Stomach (tissue), 8 donors: ENCODE measurements at regions not wholly inside any gene's neighbourhood (a gene's known extent, or its start where the extent isn't known, plus 50 kb on each side); places are given as distances from the start of the nearest gene placed in this dataset.

Source experiments
- DNase-seq, 2 donors: peaks; one replicate each; pipeline versions ENCODE4 v3.0.0 to v3.0.0-alpha.2; 2013 to 2019
- H3K27ac ChIP-seq, 5 donors: fragments of 200-600 bp in 4 of 5; sonication (generic) in 4 of 5; one replicate each; pipeline ENCODE4 v1.5.1; 2013 to 2019; ENCODE audit warnings: mild to moderate bottlenecking in 1 of 5, moderate library complexity in 1 of 5
- H3K27me3 ChIP-seq, 3 donors: fragments of 200-600 bp; sonication (generic); one replicate each; pipeline ENCODE4 v1.5.1; 2017 to 2019; ENCODE audit warnings: mixed run types in 1 of 3
- H3K36me3 ChIP-seq, 4 donors: fragments of 200-600 bp; sonication (generic); 1 replicate in 3 of 4; 2 replicates in 1 of 4; pipeline ENCODE4 v1.5.1; 2016 to 2019
- H3K4me1 ChIP-seq, 4 donors: fragments of 200-600 bp; sonication (generic); one replicate each; pipeline ENCODE4 v1.5.1; 2016 to 2019
- H3K4me3 ChIP-seq, 4 donors: fragments of 200-600 bp; sonication (generic) in 3 of 4; one replicate each; pipeline ENCODE4 v1.5.1; 2016 to 2019; ENCODE audit warnings: mild to moderate bottlenecking in 1 of 4
- H3K9me3 ChIP-seq, 4 donors: fragments of 200-600 bp; sonication (generic); one replicate each; pipeline ENCODE4 v1.5.1; 2016 to 2019
- CTCF ChIP-seq, 7 experiments: fragments of 450-650 bp in 4 of 7; fragments of 200-600 bp in 3 of 7; sonication (generic) in 3 of 7; IDR thresholded peaks; one replicate each; pipeline ENCODE4 v1.5.1; 2016 to 2019; ENCODE audit warnings: antibody characterized with exemption in 7 of 7, control low read depth in 2 of 7, mild to moderate bottlenecking in 1 of 7
- EP300 ChIP-seq: sonication (generic); formaldehyde crosslinking; IDR thresholded peaks from one replicate; pipeline ENCODE4 v1.6.1; 2017; ENCODE audit warnings: antibody characterized with exemption
- POLR2A ChIP-seq, 4 donors: fragments of 450-650 bp; IDR thresholded peaks; one replicate each; pipeline ENCODE4 v1.6.1; 2016; ENCODE audit warnings: antibody characterized with exemption in 4 of 4, control low read depth in 2 of 4, mild to moderate bottlenecking in 1 of 4, moderate library complexity in 1 of 4
- POLR2AphosphoS5 ChIP-seq, 3 donors: sonication (generic); formaldehyde crosslinking; IDR thresholded peaks; one replicate each; pipeline ENCODE4 v1.6.1; 2016; ENCODE audit warnings: antibody characterized with exemption in 3 of 3
- WGBS, 5 donors: extraction: QIAGEN DNeasy Blood & Tissue Kit in 3 of 5; methylation state at CpG; one replicate each; pipeline versions ENCODE4 v1.1.5 to v1.1.7; 2013 to 2018; 5-methylcytosine and 5-hydroxymethylcytosine counted together
- intact Hi-C: fragments of 100-400 bp; cut with DNase I; formaldehyde crosslinking; loops from one replicate; pipeline ENCODE4 v1.15.1; 2023; ENCODE audit warnings: low total_unique reads
- donor health status: healthy with polysubstance abuse.
- donor health status: Bipolar disorder and iron deficiency.
- donor health status: healthy.

GRCh38 chr18:22467760-22468553 is 50.2 kb upstream of the CTAGE1 start:
- no peak overlapping the region for H3K4me3 ChIP-seq
- H3K27me3 ChIP-seq, result no peaks in the 10 kb centered on the region
- H3K4me1 ChIP-seq, result peaks cover 36 to 63% (median 51%) of the 10 kb centered on the region in 4 donors
- intact Hi-C loops, result no loop called here
- no peaks in the 10 kb centered on the region for H3K9me3 ChIP-seq
- H3K36me3 ChIP-seq, result no peaks in the 10 kb centered on the region
- 73 to 79% (median 77%) methylated on average over 8 of the region's 8 CpGs for WGBS, 5 donors
- TF ChIP-seq EP300 (no peak), POLR2AphosphoS5 (IDR thresholded peaks at IDR 0.05) (peak in 1 of 3 donors; percentile 62), POLR2A (IDR thresholded peaks at IDR 0.05) (no peak), CTCF (IDR thresholded peaks at IDR 0.05) (no peak)
- no peak for DNase-seq
- H3K27ac ChIP-seq, result peak overlapping the region in 2 of 5 donors; percentile 27 to 52

GRCh38 chr18:22468554-22468891 is 50.8 kb upstream of the CTAGE1 start:
- Histone ChIP-seq H3K27ac (no peak overlapping the region), H3K36me3 (no peaks in the 10 kb centered on the region), H3K4me1 (peaks cover 36 to 66% (median 51%) of the 10 kb centered on the region in 4 donors), H3K9me3 (no peaks in the 10 kb centered on the region), H3K27me3 (no peaks in the 10 kb centered on the region), H3K4me3 (no peak overlapping the region)
- DNase-seq, result no peak
- intact Hi-C loops, result no loop called here
- 90 to 97% (median 95%) methylated on average over 6 of the region's 6 CpGs for WGBS, 5 donors
- TF ChIP-seq POLR2AphosphoS5 (IDR thresholded peaks at IDR 0.05) (no peak), POLR2A (IDR thresholded peaks at IDR 0.05) (no peak), CTCF (IDR thresholded peaks at IDR 0.05) (no peak), EP300 (no peak)

DNA sequence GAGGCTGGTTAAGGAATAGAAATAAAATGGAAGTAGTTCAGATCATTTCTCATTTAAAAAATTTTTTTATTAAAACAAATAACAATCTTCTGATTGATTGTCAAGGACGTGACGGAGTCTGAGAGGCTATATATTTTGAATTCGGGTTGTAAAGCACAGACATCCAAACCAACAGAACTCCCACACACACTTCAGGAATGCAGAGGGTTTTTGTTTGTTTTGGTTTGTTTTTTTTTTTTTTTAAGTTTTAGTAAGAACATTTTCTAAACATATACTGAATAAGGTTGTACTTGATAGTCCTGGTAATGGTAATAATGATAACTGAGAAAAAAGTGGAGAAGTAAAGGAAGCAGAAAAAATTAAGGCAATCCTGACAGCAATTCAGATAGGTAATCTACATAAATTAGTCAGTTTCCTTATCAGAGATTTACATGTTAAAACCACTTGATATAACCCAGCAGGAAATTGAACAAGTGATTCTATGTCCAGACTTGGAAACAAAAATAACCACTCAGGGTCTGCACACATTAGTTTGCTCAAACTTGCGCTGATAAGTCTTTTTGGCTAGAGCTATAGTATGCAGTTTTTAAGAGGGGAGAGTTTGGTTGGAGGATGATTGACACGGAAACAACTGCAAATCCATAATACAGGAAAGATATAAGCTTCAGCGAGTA is 51.5 kb upstream of the CTAGE1 start:
- no peak for DNase-seq
- TF ChIP-seq CTCF (IDR thresholded peaks at IDR 0.05), result no peak
- TF ChIP-seq POLR2AphosphoS5 (IDR thresholded peaks at IDR 0.05), result no peak
- TF ChIP-seq EP300, result no peak
- no peak for TF ChIP-seq POLR2A (IDR thresholded peaks at IDR 0.05)
- H3K27ac ChIP-seq, result no peak overlapping the region
- intact Hi-C loops, result no loop called here
- H3K4me1 ChIP-seq, result peaks cover 36 to 66% (median 51%) of the 10 kb centered on the region in 4 donors
- H3K27me3 ChIP-seq, result no peaks in the 10 kb centered on the region
- no peaks in the 10 kb centered on the region for H3K9me3 ChIP-seq
- no peaks in the 10 kb centered on the region for H3K36me3 ChIP-seq
- H3K4me3 ChIP-seq, result no peak overlapping the region
- WGBS, 5 donors, result 61 to 79% (median 76%) methylated on average over 6 of the region's 6 CpGs

GRCh38 chr18:22469926-22470247 is 52.2 kb upstream of the CTAGE1 start:
- Histone ChIP-seq H3K9me3 (no peaks in the 10 kb centered on the region), H3K36me3 (no peaks in the 10 kb centered on the region), H3K27me3 (no peaks in the 10 kb centered on the region), H3K4me3 (no peak overlapping the region), H3K4me1 (peaks cover 36 to 66% (median 51%) of the 10 kb centered on the region in 4 donors), H3K27ac (peak overlapping the region in 2 of 5 donors; percentile 62)
- no peak for DNase-seq
- intact Hi-C loops, result no loop called here
- TF ChIP-seq POLR2A (IDR thresholded peaks at IDR 0.05), result no peak
- TF ChIP-seq CTCF (IDR thresholded peaks at IDR 0.05), result no peak
- TF ChIP-seq POLR2AphosphoS5 (IDR thresholded peaks at IDR 0.05), result no peak
- TF ChIP-seq EP300, result no peak
- 55 to 62% (median 56%) methylated on average over 4 of the region's 4 CpGs for WGBS, 5 donors
